ENCODE measurements at regions not wholly inside any gene's neighbourhood (a gene's known extent, or its start where the extent isn't known, plus 50 kb on each side); places are given as distances from the start of the nearest gene placed in this dataset.

DNA sequence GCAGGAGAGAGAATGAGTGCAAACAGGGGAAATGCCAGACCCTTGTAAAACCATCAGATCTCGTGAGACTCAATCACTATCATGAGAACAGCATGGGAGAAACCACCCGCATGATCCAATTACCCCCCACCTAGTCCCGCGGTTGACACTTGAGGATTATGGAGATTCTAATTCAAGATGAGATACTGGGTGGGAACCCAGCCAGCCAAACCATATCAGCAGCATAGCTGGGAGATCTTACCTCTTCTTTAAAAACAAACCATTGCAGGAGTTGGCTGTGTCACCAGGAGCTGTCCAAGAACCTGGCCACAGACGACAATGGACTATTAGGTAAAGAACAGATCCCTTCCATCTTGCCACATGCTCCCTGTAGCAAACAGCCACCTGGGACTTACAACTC lies 422.7 kb downstream of the MATN1 start:
- no peaks in the 10 kb centered on the region for H3K9me2 ChIP-seq (ENCODE audit: insufficient read depth)
- H3K79me2 ChIP-seq (ENCODE audit: insufficient read depth, low read length) = no peaks in the 10 kb centered on the region
- no peak overlapping the region for H3K27ac ChIP-seq (ENCODE audit: low read depth, low read length)
- RAD21 ChIA-PET (ENCODE audit: low non-redundant PET in 1 of 2, low total read pairs in 2 of 2, uncharacterized antibody in 2 of 2, unreplicated experiment in 2 of 2) = no interaction called here
- TF ChIP-seq, protein P1, sequence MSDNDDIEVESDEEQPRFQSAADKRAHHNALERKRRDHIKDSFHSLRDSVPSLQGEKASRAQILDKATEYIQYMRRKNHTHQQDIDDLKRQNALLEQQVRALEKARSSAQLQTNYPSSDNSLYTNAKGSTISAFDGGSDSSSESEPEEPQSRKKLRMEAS (IDR thresholded peaks at IDR 0.05) = no peak
- TF ChIP-seq RAD21 (IDR thresholded peaks at IDR 0.05; ENCODE audit: low read depth) (no peak), EZH2 (IDR thresholded peaks at IDR 0.05) (no peak), ZFX (IDR thresholded peaks at IDR 0.05) (no peak), ZBTB33 (IDR thresholded peaks at IDR 0.05; ENCODE audit: extremely low read depth, insufficient replicate concordance, low read length) (no peak), FOSL1 (IDR thresholded peaks at IDR 0.05; ENCODE audit: low read depth) (no peak)
- TF ChIP-seq, protein P2, sequence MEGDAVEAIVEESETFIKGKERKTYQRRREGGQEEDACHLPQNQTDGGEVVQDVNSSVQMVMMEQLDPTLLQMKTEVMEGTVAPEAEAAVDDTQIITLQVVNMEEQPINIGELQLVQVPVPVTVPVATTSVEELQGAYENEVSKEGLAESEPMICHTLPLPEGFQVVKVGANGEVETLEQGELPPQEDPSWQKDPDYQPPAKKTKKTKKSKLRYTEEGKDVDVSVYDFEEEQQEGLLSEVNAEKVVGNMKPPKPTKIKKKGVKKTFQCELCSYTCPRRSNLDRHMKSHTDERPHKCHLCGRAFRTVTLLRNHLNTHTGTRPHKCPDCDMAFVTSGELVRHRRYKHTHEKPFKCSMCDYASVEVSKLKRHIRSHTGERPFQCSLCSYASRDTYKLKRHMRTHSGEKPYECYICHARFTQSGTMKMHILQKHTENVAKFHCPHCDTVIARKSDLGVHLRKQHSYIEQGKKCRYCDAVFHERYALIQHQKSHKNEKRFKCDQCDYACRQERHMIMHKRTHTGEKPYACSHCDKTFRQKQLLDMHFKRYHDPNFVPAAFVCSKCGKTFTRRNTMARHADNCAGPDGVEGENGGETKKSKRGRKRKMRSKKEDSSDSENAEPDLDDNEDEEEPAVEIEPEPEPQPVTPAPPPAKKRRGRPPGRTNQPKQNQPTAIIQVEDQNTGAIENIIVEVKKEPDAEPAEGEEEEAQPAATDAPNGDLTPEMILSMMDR (IDR thresholded peaks at IDR 0.05 in 2 of 3, conservative IDR thresholded peaks at IDR 0.05 in 1 of 3; ENCODE audit: borderline replicate concordance in 1 of 3, insufficient read depth in 1 of 3, low read depth in 2 of 3, low read length in 2 of 3) = no peak
- CTCF ChIA-PET = no interaction called here
- BruUV-seq (replicated peaks) = no TSS peak
- POLR2A ChIA-PET = no interaction called here
- no peaks in the 10 kb centered on the region for H3K4me1 ChIP-seq (ENCODE audit: control insufficient read depth in 1 of 2, insufficient read depth in 2 of 2, low read length in 2 of 2)
- H3K9me3 ChIP-seq (ENCODE audit: control insufficient read depth in 1 of 2, insufficient read depth in 1 of 2, low read depth in 1 of 2, low read length in 2 of 2) = peaks cover 0 to 4% of the 10 kb centered on the region in 2 experiments; a peak in 1 of 4 replicates
- no peak for DNase-seq (ENCODE audit: low read depth, low spot score)
- intact Hi-C loops (cut with micrococcal nuclease) = no loop called here
- no peak overlapping the region for H3K4me2 ChIP-seq (ENCODE audit: low read length)
- no peak overlapping the region for H3K4me3 ChIP-seq (replicated peaks in 1 of 2; ENCODE audit: low read depth in 1 of 2, low read length in 2 of 2)
- H3K9ac ChIP-seq (ENCODE audit: low read length) = no peak overlapping the region
- peaks cover 28% of the 10 kb centered on the region for H3K27me3 ChIP-seq (ENCODE audit: insufficient read depth, low read length)
- no peaks in the 10 kb centered on the region for H4K20me1 ChIP-seq (ENCODE audit: insufficient read depth)
- ATAC-seq = no peak
- H2AFZ ChIP-seq (ENCODE audit: low read depth, low read length, poor library complexity, severe bottlenecking) = no peak overlapping the region
- H3K36me3 ChIP-seq (ENCODE audit: control insufficient read depth in 1 of 2, insufficient read depth in 2 of 2, low read length in 2 of 2) = no peaks in the 10 kb centered on the region

All from HCT116 (cell line).